ENCODE measurements at regions not wholly inside any gene's neighbourhood (a gene's known extent, or its start where the extent isn't known, plus 50 kb on each side); places are given as distances from the start of the nearest gene placed in this dataset.

DNA sequence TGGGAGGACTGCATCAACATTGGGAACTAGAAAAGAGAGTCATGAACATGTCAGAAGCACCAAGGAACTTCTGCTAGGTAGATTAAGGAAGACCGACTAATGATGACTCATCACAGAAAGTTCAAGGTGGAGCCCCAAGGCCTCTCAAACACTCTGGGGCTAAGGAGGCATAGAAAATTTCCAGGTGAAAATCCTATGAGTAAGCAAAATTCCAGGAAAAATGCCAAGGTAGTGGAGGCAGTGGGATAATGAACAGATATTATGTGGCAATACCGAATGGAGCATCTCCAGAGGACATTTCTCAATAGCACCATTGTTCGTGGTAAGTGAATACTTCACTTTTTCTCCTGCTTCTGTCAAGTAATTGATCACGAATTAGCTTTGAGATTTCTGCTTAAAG is 336.5 kb downstream of the MZT1 start:
- Histone ChIP-seq H3F3A (ENCODE audit: insufficient read depth, low read length) (no peaks in the 10 kb centered on the region), H3K36me3 (ENCODE audit: insufficient read depth, low read length) (no peaks in the 10 kb centered on the region)

DNA sequence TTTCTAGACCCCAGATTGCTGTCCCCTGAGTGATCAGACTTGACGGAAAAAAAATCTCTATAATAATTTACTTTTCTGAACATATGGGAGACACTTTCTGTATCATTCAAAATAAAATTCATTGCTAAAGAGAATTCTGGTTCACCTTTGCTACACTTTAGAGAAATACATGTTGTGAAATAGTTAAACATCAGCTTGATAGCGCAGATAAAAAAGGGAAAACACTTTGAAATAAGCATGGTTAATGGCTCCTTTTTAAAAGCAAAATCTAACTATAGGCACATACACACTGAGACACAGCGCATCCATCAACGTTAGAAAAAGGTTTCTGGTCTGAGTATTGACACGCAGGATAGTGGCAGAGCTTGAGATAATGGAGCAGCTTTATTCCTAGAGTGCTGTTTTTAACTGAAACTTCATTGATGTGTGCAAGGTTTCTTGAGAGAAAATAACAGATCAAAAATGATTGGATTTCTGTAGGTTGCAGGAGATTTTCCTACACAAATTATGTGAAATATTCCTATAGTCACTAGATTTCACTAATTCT is 341.2 kb downstream of the MZT1 start:
- H3K79me2 ChIP-seq (ENCODE audit: insufficient read depth, low read length) = no peaks in the 10 kb centered on the region
- no peaks in the 10 kb centered on the region for H3K9me3 ChIP-seq (ENCODE audit: low read length)
- no peaks in the 10 kb centered on the region for H4K20me1 ChIP-seq (ENCODE audit: insufficient read depth, low read length)
- H3K9ac ChIP-seq (ENCODE audit: low read length) = no peak overlapping the region
- H3K4me3 ChIP-seq (ENCODE audit: low read depth, low read length, poor library complexity, severe bottlenecking) = no peak overlapping the region
- H2AFZ ChIP-seq (ENCODE audit: low read length) = no peak overlapping the region
- TF ChIP-seq CTCF (IDR thresholded peaks at IDR 0.05; ENCODE audit: low read length) (no peak), EZH2 (IDR thresholded peaks at IDR 0.05; ENCODE audit: borderline replicate concordance, low read length) (no peak)
- H3F3A ChIP-seq (ENCODE audit: insufficient read depth, low read length) = no peaks in the 10 kb centered on the region
- H3K4me2 ChIP-seq (ENCODE audit: low read length) = no peak overlapping the region
- H3K4me1 ChIP-seq (ENCODE audit: insufficient read depth, low read length, severe bottlenecking) = no peaks in the 10 kb centered on the region
- no peak overlapping the region for H3K27ac ChIP-seq (ENCODE audit: low read depth, low read length, poor library complexity, severe bottlenecking)
- no peaks in the 10 kb centered on the region for H3K9me2 ChIP-seq (ENCODE audit: low read depth, low read length)
- no peaks in the 10 kb centered on the region for H3K36me3 ChIP-seq (ENCODE audit: insufficient read depth, low read length)
- H3K27me3 ChIP-seq (ENCODE audit: insufficient read depth, low read length) = no peaks in the 10 kb centered on the region

More for the DNA sequence above, 336.5 kb downstream of the MZT1 start:
- H3K4me3 ChIP-seq (ENCODE audit: low read depth, low read length, poor library complexity, severe bottlenecking) = no peak overlapping the region
- H2AFZ ChIP-seq (ENCODE audit: low read length) = no peak overlapping the region
- H3K79me2 ChIP-seq (ENCODE audit: insufficient read depth, low read length) = no peaks in the 10 kb centered on the region
- H3K27me3 ChIP-seq (ENCODE audit: insufficient read depth, low read length) = no peaks in the 10 kb centered on the region
- TF ChIP-seq CTCF (IDR thresholded peaks at IDR 0.05; ENCODE audit: low read length) = no peak
- no peak for TF ChIP-seq EZH2 (IDR thresholded peaks at IDR 0.05; ENCODE audit: borderline replicate concordance, low read length)
- no peaks in the 10 kb centered on the region for H4K20me1 ChIP-seq (ENCODE audit: insufficient read depth, low read length)
- H3K9me2 ChIP-seq (ENCODE audit: low read depth, low read length) = no peaks in the 10 kb centered on the region
- H3K27ac ChIP-seq (ENCODE audit: low read depth, low read length, poor library complexity, severe bottlenecking) = no peak overlapping the region
- H3K4me2 ChIP-seq (ENCODE audit: low read length) = no peak overlapping the region
- no peaks in the 10 kb centered on the region for H3K9me3 ChIP-seq (ENCODE audit: low read length)
- H3K9ac ChIP-seq (ENCODE audit: low read length) = no peak overlapping the region
- H3K4me1 ChIP-seq (ENCODE audit: insufficient read depth, low read length, severe bottlenecking) = no peaks in the 10 kb centered on the region

DNA sequence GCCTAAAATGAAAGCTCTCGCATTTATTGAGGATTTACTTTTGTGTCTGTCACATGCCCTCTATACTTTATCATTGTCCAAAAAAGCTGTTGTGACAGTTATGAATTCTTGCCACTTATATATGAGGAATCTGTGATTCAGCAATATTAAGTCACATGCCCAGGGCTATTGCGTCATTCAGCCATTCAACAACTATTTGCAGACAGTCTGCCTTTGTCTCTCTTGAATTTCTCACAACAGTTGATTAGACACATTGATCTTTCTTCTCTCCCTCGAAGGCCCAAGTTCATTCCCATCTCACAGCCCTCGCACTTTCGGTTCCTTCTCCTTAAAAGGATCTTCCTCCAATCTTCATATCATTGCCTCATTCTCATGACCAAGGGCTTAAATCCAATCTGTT is 342.6 kb downstream of the MZT1 start:
- Histone ChIP-seq H3K4me2 (ENCODE audit: low read length) (no peak overlapping the region), H3K27me3 (ENCODE audit: insufficient read depth, low read length) (no peaks in the 10 kb centered on the region), H3K36me3 (ENCODE audit: insufficient read depth, low read length) (no peaks in the 10 kb centered on the region), H3K9ac (ENCODE audit: low read length) (no peak overlapping the region), H3K79me2 (ENCODE audit: insufficient read depth, low read length) (no peaks in the 10 kb centered on the region), H3K9me2 (ENCODE audit: low read depth, low read length) (no peaks in the 10 kb centered on the region), H4K20me1 (ENCODE audit: insufficient read depth, low read length) (no peaks in the 10 kb centered on the region), H3K4me1 (ENCODE audit: insufficient read depth, low read length, severe bottlenecking) (no peaks in the 10 kb centered on the region), H3K9me3 (ENCODE audit: low read length) (no peaks in the 10 kb centered on the region), H3K27ac (ENCODE audit: low read depth, low read length, poor library complexity, severe bottlenecking) (no peak overlapping the region), H3F3A (ENCODE audit: insufficient read depth, low read length) (no peaks in the 10 kb centered on the region), H2AFZ (ENCODE audit: low read length) (no peak overlapping the region), H3K4me3 (ENCODE audit: low read depth, low read length, poor library complexity, severe bottlenecking) (no peak overlapping the region)
- TF ChIP-seq EZH2 (IDR thresholded peaks at IDR 0.05; ENCODE audit: borderline replicate concordance, low read length) = no peak
- TF ChIP-seq CTCF (IDR thresholded peaks at IDR 0.05; ENCODE audit: low read length) = no peak

All from OCI-LY1 (cell line).